ENCODE measurements at regions not wholly inside any gene's neighbourhood (a gene's known extent, or its start where the extent isn't known, plus 50 kb on each side); places are given as distances from the start of the nearest gene placed in this dataset.

GRCh38 chr5:125169396-125169795 is 423.0 kb upstream of the ZNF608 start:
- DNase-seq (ENCODE audit: low read depth, low spot score) = no peak

- no peak for DNase-seq (ENCODE audit: low read depth, low spot score)
Observed at GRCh38 chr5:125171641-125172040, 425.2 kb upstream of the ZNF608 start.

- DNase-seq (ENCODE audit: low read depth, low spot score) = no peak
Observed at GRCh38 chr5:125175348-125176004, 429.0 kb upstream of the ZNF608 start.

GRCh38 chr5:125176005-125176390 is 429.6 kb upstream of the ZNF608 start:
- DNase-seq (ENCODE audit: low read depth, low spot score) = no peak

GRCh38 chr5:125177340-125177739 is 430.9 kb upstream of the ZNF608 start:
- DNase-seq (ENCODE audit: low read depth, low spot score) = no peak

GRCh38 chr5:125179612-125180011 is 433.2 kb upstream of the ZNF608 start:
- no peak for DNase-seq (ENCODE audit: low read depth, low spot score)

- no peak for DNase-seq (ENCODE audit: low read depth, low spot score)
Observed at GRCh38 chr5:125180231-125180829, 433.9 kb upstream of the ZNF608 start.

- no peak for DNase-seq (ENCODE audit: low read depth, low spot score)
Observed at GRCh38 chr5:125181159-125181558, 434.7 kb upstream of the ZNF608 start.

GRCh38 chr5:125181955-125182354 is 435.5 kb upstream of the ZNF608 start:
- DNase-seq (ENCODE audit: low read depth, low spot score) = no peak

GRCh38 chr5:125185740-125186139 is 439.3 kb upstream of the ZNF608 start:
- DNase-seq (ENCODE audit: low read depth, low spot score) = no peak

- no peak for DNase-seq (ENCODE audit: low read depth, low spot score)
Observed at GRCh38 chr5:125186911-125187375, 440.5 kb upstream of the ZNF608 start.

- DNase-seq (ENCODE audit: low read depth, low spot score) = no peak
Observed at GRCh38 chr5:125189531-125189941, 443.1 kb upstream of the ZNF608 start.

- no peak for DNase-seq (ENCODE audit: low read depth, low spot score)
Observed at GRCh38 chr5:125190232-125191087, 444.0 kb upstream of the ZNF608 start.

- DNase-seq (ENCODE audit: low read depth, low spot score) = no peak
Observed at GRCh38 chr5:125194883-125195282, 448.4 kb upstream of the ZNF608 start.

- no peak for DNase-seq (ENCODE audit: low read depth, low spot score)
Observed at GRCh38 chr5:125196481-125197111, 450.2 kb upstream of the ZNF608 start.

GRCh38 chr5:125197321-125197720 is 450.9 kb upstream of the ZNF608 start:
- no peak for DNase-seq (ENCODE audit: low read depth, low spot score)

- peak; percentile 75 for DNase-seq (ENCODE audit: low read depth, low spot score)
Observed at GRCh38 chr5:125198270-125198974, 452.0 kb upstream of the ZNF608 start.

- no peak for DNase-seq (ENCODE audit: low read depth, low spot score)
Observed at GRCh38 chr5:125199373-125199772, 452.9 kb upstream of the ZNF608 start.

GRCh38 chr5:125199968-125200865 is 453.8 kb upstream of the ZNF608 start:
- no peak for DNase-seq (ENCODE audit: low read depth, low spot score)

- DNase-seq (ENCODE audit: low read depth, low spot score) = no peak
Observed at GRCh38 chr5:125200866-125201373, 454.5 kb upstream of the ZNF608 start.

Data from brain pericyte (primary cell).